ENCODE measurements at regions not wholly inside any gene's neighbourhood (a gene's known extent, or its start where the extent isn't known, plus 50 kb on each side); places are given as distances from the start of the nearest gene placed in this dataset.
"Not testable (repeated sequence)": the region's sequence is repeated elsewhere in the genome, so short reads cannot be mapped to it uniquely, and the experiment has no call there.

GRCh38 chrY:7588176-7588575, 676.6 kb upstream of the AMELY start:
- not testable (repeated sequence) for DNase-seq (ENCODE audit: low read depth)

GRCh38 chrY:7562541-7562940, 651.0 kb upstream of the AMELY start:
- peak; percentile 5 for DNase-seq (ENCODE audit: low read depth)

GRCh38 chrY:7557675-7558074, 646.1 kb upstream of the AMELY start:
- DNase-seq (ENCODE audit: low read depth), result no peak

- DNase-seq (ENCODE audit: low read depth), result no peak
These were observed 643.5 kb upstream of the AMELY start for GRCh38 chrY:7555006-7555405.

- DNase-seq (ENCODE audit: low read depth), result no peak
These were observed 633.5 kb upstream of the AMELY start for GRCh38 chrY:7545060-7545459.

- no peak for DNase-seq (ENCODE audit: low read depth)
These were observed 632.7 kb upstream of the AMELY start for GRCh38 chrY:7544172-7544770.

- DNase-seq (ENCODE audit: low read depth), result no peak
These were observed 632.0 kb upstream of the AMELY start for GRCh38 chrY:7543506-7543905.

- DNase-seq (ENCODE audit: low read depth), result no peak
These were observed 630.8 kb upstream of the AMELY start for GRCh38 chrY:7542256-7542858.

- DNase-seq (ENCODE audit: low read depth), result no peak
These were observed 617.8 kb upstream of the AMELY start for GRCh38 chrY:7529396-7529795.

- not testable (repeated sequence) for DNase-seq (ENCODE audit: low read depth)
These were observed 616.0 kb upstream of the AMELY start for GRCh38 chrY:7527568-7527967.

GRCh38 chrY:7518387-7518786, 606.8 kb upstream of the AMELY start:
- DNase-seq (ENCODE audit: low read depth), result no peak

GRCh38 chrY:7516268-7516667, 604.7 kb upstream of the AMELY start:
- DNase-seq (ENCODE audit: low read depth), result no peak

- DNase-seq (ENCODE audit: low read depth), result no peak
These were observed 604.3 kb upstream of the AMELY start for GRCh38 chrY:7515812-7516211.

GRCh38 chrY:7502896-7503295, 591.3 kb upstream of the AMELY start:
- peak; percentile 54 for DNase-seq (ENCODE audit: low read depth)

- peak; percentile 34 for DNase-seq (ENCODE audit: low read depth)
These were observed 589.7 kb upstream of the AMELY start for GRCh38 chrY:7501236-7501635.

GRCh38 chrY:7496001-7496400, 584.4 kb upstream of the AMELY start:
- no peak for DNase-seq (ENCODE audit: low read depth)

- DNase-seq (ENCODE audit: low read depth), result not testable (repeated sequence)
These were observed 573.1 kb upstream of the AMELY start for GRCh38 chrY:7484455-7485285.

GRCh38 chrY:7471976-7472375, 560.4 kb upstream of the AMELY start:
- no peak for DNase-seq (ENCODE audit: low read depth)

- DNase-seq (ENCODE audit: low read depth), result no peak
These were observed 558.5 kb upstream of the AMELY start for GRCh38 chrY:7470037-7470436.

- no peak for DNase-seq (ENCODE audit: low read depth)
These were observed 557.6 kb upstream of the AMELY start for GRCh38 chrY:7468951-7469745.

GRCh38 chrY:7467796-7468520, 556.4 kb upstream of the AMELY start:
- no peak for DNase-seq (ENCODE audit: low read depth)

GRCh38 chrY:7465185-7465621, 553.7 kb upstream of the AMELY start:
- peak; percentile 84 for DNase-seq (ENCODE audit: low read depth)

Measured in HS-27A (cell line).